HepG2 (cell line): ENCODE measurements at regions not wholly inside any gene's neighbourhood (a gene's known extent, or its start where the extent isn't known, plus 50 kb on each side); places are given as distances from the start of the nearest gene placed in this dataset.

Experiments used
- ATAC-seq: fragments of 200-7000 bp; cut with Tn5 transposase; 3 replicates; pipeline ENCODE4 v1.9.1; 2020; ENCODE audit warnings: mild to moderate bottlenecking, moderate library complexity
- BruUV-seq: library from RNA; stranded (reverse); fragments of 400-500 nt; replicated peaks from 2 replicates; lab custom pipeline; 2021; lab: Mats Ljungman, UMichigan
- CTCF ChIA-PET: fragments of 300-600 bp; formaldehyde crosslinking; extraction: SDS; loops from one replicate; lab custom pipeline; 2021; ENCODE audit warnings: low total read pairs, inconsistent platforms, low intra/inter-chr PET ratio; lab: Yijun Ruan, JAX
- POLR2A ChIA-PET: fragments of 350-600 bp; sonication (Branson Sonifier 250); formaldehyde crosslinking; loops from one replicate; lab custom pipeline; 2020; ENCODE audit warnings: antibody characterized with exemption, inconsistent platforms; lab: Yijun Ruan, JAX
- DNase-seq: peaks from one replicate; pipeline ENCODE4 v3.0.0-alpha.2; 2015; ENCODE audit warnings: low spot score
- FAIRE-seq: peaks from 3 replicates; lab custom pipeline; 2011; peaks lifted over from hg19 to GRCh38; lab: Jason Lieb, UNC
- H2AFZ ChIP-seq: one replicate; pipeline ENCODE4 v1.6.1; 2011; ENCODE audit warnings: low read length, inconsistent platforms
- H3K27ac ChIP-seq: fragments of 300-600 bp; 3 replicates; pipeline ENCODE4 v1.8.0; 2011; ENCODE audit warnings: mixed run types, mild to moderate bottlenecking, mixed read lengths, low read length, inconsistent platforms; ENCODE audit not compliant: insufficient read depth; ENCODE audit errors: extremely low read length
- H3K27me3 ChIP-seq, 2 experiments: fragments of 200-600 bp in 1 of 2; 2 replicates in 1 of 2; 3 replicates in 1 of 2; pipeline versions ENCODE4 v1.6.0 to v1.8.0; 2011; ENCODE audit warnings: low read length in 2 of 2, mild to moderate bottlenecking in 2 of 2, moderate library complexity in 2 of 2, inconsistent platforms in 1 of 2; ENCODE audit not compliant: insufficient read depth in 2 of 2, control insufficient read depth in 1 of 2
- H3K36me3 ChIP-seq, 2 experiments: fragments of 200-600 bp in 1 of 2; replicated peaks in 1 of 2; 2 replicates in 1 of 2; 3 replicates in 1 of 2; pipeline versions ENCODE4 v1.5.1 to v1.8.0; 2011; ENCODE audit warnings: low read length in 2 of 2, inconsistent platforms in 1 of 2; ENCODE audit not compliant: insufficient read depth in 2 of 2, control insufficient read depth in 1 of 2
- H3K4me1 ChIP-seq: 2 replicates; pipeline ENCODE4 v1.5.1; 2012; ENCODE audit warnings: low read length, inconsistent platforms; ENCODE audit not compliant: insufficient read depth
- H3K4me2 ChIP-seq: 2 replicates; pipeline ENCODE4 v1.6.0; 2011; ENCODE audit warnings: low read depth, low read length, inconsistent platforms
- H3K4me3 ChIP-seq, 3 experiments: fragments of 200-600 bp in 1 of 3; sonication (generic), shearing (Covaris generic) in 1 of 3; replicated peaks in 1 of 3; 2 replicates each; pipeline ENCODE4 v1.5.1; 2011 to 2016; ENCODE audit warnings: low read length in 3 of 3, inconsistent platforms in 2 of 3, low read depth in 2 of 3, mild to moderate bottlenecking in 2 of 3, control low read depth in 1 of 3, mixed read lengths in 1 of 3; ENCODE audit not compliant: insufficient read depth in 1 of 3
- H3K79me2 ChIP-seq: one replicate; pipeline ENCODE4 v1.6.1; 2011; ENCODE audit warnings: low read length, inconsistent platforms; ENCODE audit not compliant: insufficient read depth
- H3K9ac ChIP-seq: 2 replicates; pipeline ENCODE4 v1.6.0; 2011; ENCODE audit warnings: mild to moderate bottlenecking, low read depth, low read length, inconsistent platforms; ENCODE audit not compliant: insufficient read depth
- H3K9me3 ChIP-seq: 2 replicates; pipeline ENCODE4 v1.5.1; 2012; ENCODE audit warnings: mild to moderate bottlenecking, low read length
- H4K20me1 ChIP-seq: 2 replicates; pipeline ENCODE4 v1.6.0; 2011; ENCODE audit warnings: inconsistent platforms, mild to moderate bottlenecking, low read length, moderate library complexity; ENCODE audit not compliant: insufficient read depth
- ARID4A ChIP-seq: sonication (generic); formaldehyde crosslinking; IDR thresholded peaks from 2 replicates; pipeline ENCODE4 v1.5.0; 2020; ENCODE audit warnings: mild to moderate bottlenecking, missing genetic modification reagents, borderline replicate concordance
- ARNT ChIP-seq: fragments of 450-650 bp; IDR thresholded peaks from 2 replicates; pipeline ENCODE4 v1.6.1; 2017
- ATF7-NPFF ChIP-seq: sonication (generic); formaldehyde crosslinking; IDR thresholded peaks from 2 replicates; pipeline ENCODE4 v1.8.1; 2023; ENCODE audit warnings: mild to moderate bottlenecking, low read depth, missing genetic modification reagents, moderate library complexity
- DRAP1 ChIP-seq: IDR thresholded peaks from 2 replicates; pipeline ENCODE4 v1.6.1; 2016; ENCODE audit warnings: missing genetic modification reagents, missing compliant biosample characterization
- ELK4 ChIP-seq: sonication (generic); formaldehyde crosslinking; IDR thresholded peaks from 2 replicates; pipeline ENCODE4 v1.9.0; 2021; ENCODE audit warnings: missing genetic modification reagents, borderline replicate concordance
- MNT ChIP-seq: fragments of 450-650 bp; IDR thresholded peaks from 2 replicates; pipeline ENCODE4 v1.6.1; 2016
- PPARG ChIP-seq: conservative IDR thresholded peaks from 2 replicates; pipeline ENCODE4 v1.6.1; 2016; ENCODE audit warnings: missing biosample characterization, missing genetic modification reagents
- SNAPC5 ChIP-seq: sonication (generic); formaldehyde crosslinking; IDR thresholded peaks from 2 replicates; pipeline ENCODE4 v1.8.1; 2023; ENCODE audit warnings: mild to moderate bottlenecking, missing genetic modification reagents, borderline replicate concordance
- ZFP36L1 ChIP-seq: sonication (generic); formaldehyde crosslinking; IDR thresholded peaks from 2 replicates; pipeline ENCODE4 v1.8.0; 2022; ENCODE audit warnings: mild to moderate bottlenecking, missing genetic modification reagents, moderate library complexity
- ZNF136 ChIP-seq: sonication (generic); formaldehyde crosslinking; IDR thresholded peaks from 2 replicates; pipeline ENCODE4 v1.8.1; 2022; ENCODE audit warnings: low read depth, mild to moderate bottlenecking, moderate library complexity, missing genetic modification reagents
- ZNF709 ChIP-seq: sonication (generic); formaldehyde crosslinking; IDR thresholded peaks from 2 replicates; pipeline ENCODE4 v1.5.0; 2020; ENCODE audit warnings: mild to moderate bottlenecking, missing genetic modification reagents
- ZNF773 ChIP-seq: sonication (generic); formaldehyde crosslinking; IDR thresholded peaks from 2 replicates; pipeline ENCODE4 v1.4.0; 2020; ENCODE audit warnings: missing genetic modification reagents, borderline replicate concordance
- ZNF850 ChIP-seq: sonication (generic); formaldehyde crosslinking; conservative IDR thresholded peaks from 2 replicates; pipeline ENCODE4 v1.9.0; 2021; ENCODE audit warnings: mild to moderate bottlenecking, missing genetic modification reagents
- WGBS: methylation state at CpG from one replicate; pipeline ENCODE4 v1.1.6; 2017; ENCODE audit warnings: low lambda C conversion rate; 5-methylcytosine and 5-hydroxymethylcytosine counted together
- in situ Hi-C: cut with HindIII; loops from 2 replicates; pipeline ENCODE4 v1.10.0; 2017; ENCODE audit warnings: low pct_unique_long_range_greater_than_20kb; ENCODE audit not compliant: extremely low pct_ligation_motif_present
- intact Hi-C: fragments of 100-400 bp; cut with micrococcal nuclease; formaldehyde crosslinking; loops from one replicate; pipeline ENCODE4 v1.10.0; 2022; ENCODE audit not compliant: unreplicated experiment

- CTCF ChIA-PET = no interaction called here
- intact Hi-C loops = no loop called here
- POLR2A ChIA-PET = no interaction called here
Observed at GRCh38 chr16:35637683-35638082, 2178.3 kb downstream of the TP53TG3F start.

More at GRCh38 chr16:35637683-35638082, 2178.3 kb downstream of the TP53TG3F start:
- Histone ChIP-seq H3K27ac (no peak overlapping the region), H3K9me3 (peaks cover 98% of the 10 kb centered on the region), H3K4me3 (no peak overlapping the region), H3K27me3 (no peaks in the 10 kb centered on the region), H3K4me1 (no peaks in the 10 kb centered on the region), H3K79me2 (no peaks in the 10 kb centered on the region), H3K4me2 (no peak overlapping the region), H3K9ac (no peak overlapping the region), H4K20me1 (no peaks in the 10 kb centered on the region), H2AFZ (no peak overlapping the region), H3K36me3 (no peaks in the 10 kb centered on the region)
- in situ Hi-C loops = no loop called here
- FAIRE-seq (no peak), ATAC-seq (no peak), DNase-seq (no peak)
- 0% methylated on average over 2 of the region's 2 CpGs for WGBS
- no TSS peak for BruUV-seq
- TF ChIP-seq SNAPC5 = no peak
- TF ChIP-seq ZFP36L1 = no peak
- no peak for TF ChIP-seq ZNF850 (CRISPR knock-in tag)
- no peak for TF ChIP-seq ELK4 (CRISPR knock-in tag)
- no peak for TF ChIP-seq PPARG (CRISPR knock-in tag)
- TF ChIP-seq ATF7-NPFF (CRISPR knock-in tag) = no peak
- TF ChIP-seq DRAP1 = no peak
- no peak for TF ChIP-seq ARID4A (CRISPR knock-in tag)
- TF ChIP-seq MNT = no peak
- no peak for TF ChIP-seq ARNT
- TF ChIP-seq ZNF773 (CRISPR knock-in tag) = no peak
- no peak for TF ChIP-seq ZNF136 (CRISPR knock-in tag)
- TF ChIP-seq ZNF709 = no peak
